GM21619 (cell line): ENCODE measurements at regions not wholly inside any gene's neighbourhood (a gene's known extent, or its start where the extent isn't known, plus 50 kb on each side); places are given as distances from the start of the nearest gene placed in this dataset.
"Not testable (repeated sequence)": the region's sequence is repeated elsewhere in the genome, so short reads cannot be mapped to it uniquely, and the experiment has no call there.

Source experiments
- ATAC-seq: cut with Tn5 transposase; IDR thresholded peaks from one replicate; pipeline ENCODE4 v1.9.1; 2021; ENCODE audit not compliant: unreplicated experiment

GRCh38 chr2:161044921-161045320, 115.3 kb upstream of the TANK start:
- no peak for ATAC-seq

GRCh38 chr2:161045726-161046125, 114.5 kb upstream of the TANK start:
- ATAC-seq, result no peak

GRCh38 chr2:161046876-161047275, 113.4 kb upstream of the TANK start:
- ATAC-seq, result no peak

GRCh38 chr2:161048317-161048716, 111.9 kb upstream of the TANK start:
- ATAC-seq, result no peak

GRCh38 chr2:161049559-161049958, 110.7 kb upstream of the TANK start:
- no peak for ATAC-seq

GRCh38 chr2:161052214-161052613, 108.0 kb upstream of the TANK start:
- no peak for ATAC-seq

GRCh38 chr2:161055289-161055688, 104.9 kb upstream of the TANK start:
- no peak for ATAC-seq

GRCh38 chr2:161059388-161059787, 100.8 kb upstream of the TANK start:
- ATAC-seq, result no peak

GRCh38 chr2:161061786-161062185, 98.4 kb upstream of the TANK start:
- ATAC-seq, result no peak

GRCh38 chr2:161063157-161063945, 96.9 kb upstream of the TANK start:
- ATAC-seq, result peak; percentile 87

- peak; percentile 35 for ATAC-seq
Measured at GRCh38 chr2:161063946-161064306, 96.3 kb upstream of the TANK start.

- ATAC-seq, result no peak
Measured at GRCh38 chr2:161067846-161068350, 92.3 kb upstream of the TANK start.

GRCh38 chr2:161068670-161069069, 91.6 kb upstream of the TANK start:
- ATAC-seq, result peak; percentile 52

GRCh38 chr2:161070693-161071479, 89.3 kb upstream of the TANK start:
- ATAC-seq, result no peak

GRCh38 chr2:161072436-161072835, 87.8 kb upstream of the TANK start:
- not testable (repeated sequence) for ATAC-seq

- ATAC-seq, result no peak
Measured at GRCh38 chr2:161075701-161076100, 84.5 kb upstream of the TANK start.

GRCh38 chr2:161076936-161077335, 83.3 kb upstream of the TANK start:
- no peak for ATAC-seq

- ATAC-seq, result peak; percentile 88
Measured at GRCh38 chr2:161077367-161078210, 82.6 kb upstream of the TANK start.

- ATAC-seq, result no peak
Measured at GRCh38 chr2:161078211-161078539, 82.1 kb upstream of the TANK start.

- no peak for ATAC-seq
Measured at GRCh38 chr2:161085149-161085548, 75.1 kb upstream of the TANK start.

GRCh38 chr2:161088658-161089350, 71.4 kb upstream of the TANK start:
- peak; percentile 87 for ATAC-seq
